ENCODE measurements at regions not wholly inside any gene's neighbourhood (a gene's known extent, or its start where the extent isn't known, plus 50 kb on each side); places are given as distances from the start of the nearest gene placed in this dataset.

- TF ChIP-seq CTCF (conservative IDR thresholded peaks at IDR 0.05; ENCODE audit: low read depth, low read length) (no peak), EZH2phosphoT487 (IDR thresholded peaks at IDR 0.05; ENCODE audit: borderline replicate concordance, low read length) (no peak), EZH2 (IDR thresholded peaks at IDR 0.05; ENCODE audit: low read length, unreplicated experiment) (no peak)
Measured at GRCh38 chr2:139083121-139083520, 302.9 kb upstream of the NXPH2 start.
